ENCODE measurements at regions not wholly inside any gene's neighbourhood (a gene's known extent, or its start where the extent isn't known, plus 50 kb on each side); places are given as distances from the start of the nearest gene placed in this dataset.

GRCh38 chr20:57791966-57792365, 82.2 kb upstream of the PMEPA1 start:
- H3K4me3 ChIP-seq (ENCODE audit: low read depth, low read length): no peak overlapping the region
- TF ChIP-seq, protein P1, sequence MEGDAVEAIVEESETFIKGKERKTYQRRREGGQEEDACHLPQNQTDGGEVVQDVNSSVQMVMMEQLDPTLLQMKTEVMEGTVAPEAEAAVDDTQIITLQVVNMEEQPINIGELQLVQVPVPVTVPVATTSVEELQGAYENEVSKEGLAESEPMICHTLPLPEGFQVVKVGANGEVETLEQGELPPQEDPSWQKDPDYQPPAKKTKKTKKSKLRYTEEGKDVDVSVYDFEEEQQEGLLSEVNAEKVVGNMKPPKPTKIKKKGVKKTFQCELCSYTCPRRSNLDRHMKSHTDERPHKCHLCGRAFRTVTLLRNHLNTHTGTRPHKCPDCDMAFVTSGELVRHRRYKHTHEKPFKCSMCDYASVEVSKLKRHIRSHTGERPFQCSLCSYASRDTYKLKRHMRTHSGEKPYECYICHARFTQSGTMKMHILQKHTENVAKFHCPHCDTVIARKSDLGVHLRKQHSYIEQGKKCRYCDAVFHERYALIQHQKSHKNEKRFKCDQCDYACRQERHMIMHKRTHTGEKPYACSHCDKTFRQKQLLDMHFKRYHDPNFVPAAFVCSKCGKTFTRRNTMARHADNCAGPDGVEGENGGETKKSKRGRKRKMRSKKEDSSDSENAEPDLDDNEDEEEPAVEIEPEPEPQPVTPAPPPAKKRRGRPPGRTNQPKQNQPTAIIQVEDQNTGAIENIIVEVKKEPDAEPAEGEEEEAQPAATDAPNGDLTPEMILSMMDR (IDR thresholded peaks at IDR 0.05; ENCODE audit: low read depth, low read length, missing control alignments): no peak
- DNase-seq (ENCODE audit: low read depth): no peak
- in situ Hi-C loops (cut with HindIII; ENCODE audit: low sequenced_read_pairs): no loop called here

DNA sequence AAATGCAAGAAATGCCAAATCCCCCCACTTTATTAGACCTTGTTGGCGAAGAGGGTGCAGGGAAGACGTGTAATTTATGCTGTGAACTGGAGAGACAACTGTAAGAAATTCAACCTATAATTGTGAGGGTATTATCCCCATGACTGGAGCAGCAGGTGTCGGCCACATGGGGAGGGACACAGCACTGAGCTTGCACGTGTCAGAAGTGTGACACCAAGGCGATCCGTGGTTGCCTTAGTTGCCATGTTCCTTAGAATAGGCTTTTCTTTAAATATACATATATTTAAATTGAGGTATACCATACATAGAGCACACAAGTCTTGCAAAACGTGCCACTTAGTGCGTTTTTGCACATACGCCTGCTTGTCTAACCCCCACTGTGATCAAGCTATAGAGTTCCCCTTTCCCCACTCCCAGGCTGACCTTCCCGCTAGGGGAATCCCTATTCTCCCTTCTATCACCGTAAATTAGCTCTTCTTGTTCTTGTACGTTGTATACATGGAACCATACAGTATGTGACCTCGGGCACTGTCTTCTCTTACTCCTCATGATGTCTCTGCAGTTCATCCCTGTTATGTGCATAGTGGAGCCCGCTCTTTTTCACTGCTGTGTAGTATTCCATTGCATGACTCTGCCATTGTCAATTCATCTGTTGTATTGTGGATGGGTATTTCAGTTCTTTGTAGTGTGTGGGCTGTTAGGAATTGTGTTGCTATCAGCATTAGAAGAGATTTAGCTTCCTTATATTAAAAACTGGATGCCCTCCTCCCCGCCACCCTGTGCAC, 81.6 kb upstream of the PMEPA1 start:
- DNase-seq (ENCODE audit: low read depth): no peak
- TF ChIP-seq, protein P1 (IDR thresholded peaks at IDR 0.05; ENCODE audit: low read depth, low read length, missing control alignments): no peak
- no peak overlapping the region for H3K4me3 ChIP-seq (ENCODE audit: low read depth, low read length)
- in situ Hi-C loops (cut with HindIII; ENCODE audit: low sequenced_read_pairs): no loop called here

- TF ChIP-seq, protein P1 (IDR thresholded peaks at IDR 0.05; ENCODE audit: low read depth, low read length, missing control alignments): no peak
- DNase-seq (ENCODE audit: low read depth): no peak
- H3K4me3 ChIP-seq (ENCODE audit: low read depth, low read length): no peak overlapping the region
- in situ Hi-C loops (cut with HindIII; ENCODE audit: low sequenced_read_pairs): no loop called here
These were observed 80.4 kb upstream of the PMEPA1 start for GRCh38 chr20:57790176-57790575.

GRCh38 chr20:57788936-57789613, 79.3 kb upstream of the PMEPA1 start:
- in situ Hi-C loops (cut with HindIII; ENCODE audit: low sequenced_read_pairs): no loop called here
- H3K4me3 ChIP-seq (ENCODE audit: low read depth, low read length): no peak overlapping the region
- TF ChIP-seq, protein P1 (IDR thresholded peaks at IDR 0.05; ENCODE audit: low read depth, low read length, missing control alignments): no peak
- no peak for DNase-seq (ENCODE audit: low read depth)

- in situ Hi-C loops (cut with HindIII; ENCODE audit: low sequenced_read_pairs): no loop called here
- no peak overlapping the region for H3K4me3 ChIP-seq (ENCODE audit: low read depth, low read length)
- TF ChIP-seq, protein P1 (IDR thresholded peaks at IDR 0.05; ENCODE audit: low read depth, low read length, missing control alignments): no peak
- DNase-seq (ENCODE audit: low read depth): no peak
These were observed 78.4 kb upstream of the PMEPA1 start for GRCh38 chr20:57787990-57788781.

All from astrocyte of the cerebellum (primary cell).